GM12878 (cell line): ENCODE measurements at regions not wholly inside any gene's neighbourhood (a gene's known extent, or its start where the extent isn't known, plus 50 kb on each side); places are given as distances from the start of the nearest gene placed in this dataset.
"Not testable (repeated sequence)": the region's sequence is repeated elsewhere in the genome, so short reads cannot be mapped to it uniquely, and the experiment has no call there.

Experiments used
- CTCF ChIP-seq, 3 experiments: IDR thresholded peaks in 2 of 3; conservative IDR thresholded peaks in 1 of 3; 2 replicates each; pipeline ENCODE4 v1.5.1; 2011; ENCODE audit warnings: low read depth in 3 of 3, low read length in 3 of 3, mild to moderate bottlenecking in 3 of 3, control low read depth in 2 of 3, moderate library complexity in 2 of 3, inconsistent platforms in 1 of 3, mixed read lengths in 1 of 3; ENCODE audit not compliant: control insufficient read depth in 2 of 3, insufficient read depth in 1 of 3; ENCODE audit errors: extremely low read depth in 1 of 3
- EZH2 ChIP-seq: IDR thresholded peaks from 2 replicates; pipeline ENCODE4 v1.6.1; 2012; ENCODE audit warnings: low read depth, mild to moderate bottlenecking, control low read depth, inconsistent platforms, low read length, borderline replicate concordance; ENCODE audit not compliant: control insufficient read depth
- HDAC2 ChIP-seq: fragments of 200-600 bp; sonication (generic); IDR thresholded peaks from 2 replicates; pipeline ENCODE4 v1.6.1; 2017
- POLR2A ChIP-seq: IDR thresholded peaks from 2 replicates; pipeline ENCODE4 v1.6.1; 2011; ENCODE audit warnings: low read depth, mild to moderate bottlenecking, low read length

GRCh38 chr21:10346249-10346648, 175.1 kb upstream of the TPTE start:
- TF ChIP-seq EZH2; POLR2A; CTCF (IDR thresholded peaks at IDR 0.05 in 2 of 3, conservative IDR thresholded peaks at IDR 0.05 in 1 of 3; ENCODE audit: control insufficient read depth in 2 of 3, extremely low read depth in 1 of 3, insufficient read depth in 1 of 3, low read depth in 3 of 3, low read length in 3 of 3); HDAC2: not testable (repeated sequence)
